Mesenteric fat pad (tissue), 1 donor: ENCODE measurements at regions not wholly inside any gene's neighbourhood (a gene's known extent, or its start where the extent isn't known, plus 50 kb on each side); places are given as distances from the start of the nearest gene placed in this dataset.
"Not testable (repeated sequence)": the region's sequence is repeated elsewhere in the genome, so short reads cannot be mapped to it uniquely, and the experiment has no call there.

Experiments used
- DNase-seq: peaks from one replicate; pipeline ENCODE4 v3.0.0-alpha.2; 2020; ENCODE audit warnings: low spot score
- donor health status: DM: yes; HTN: yes; CAD: no.

DNA sequence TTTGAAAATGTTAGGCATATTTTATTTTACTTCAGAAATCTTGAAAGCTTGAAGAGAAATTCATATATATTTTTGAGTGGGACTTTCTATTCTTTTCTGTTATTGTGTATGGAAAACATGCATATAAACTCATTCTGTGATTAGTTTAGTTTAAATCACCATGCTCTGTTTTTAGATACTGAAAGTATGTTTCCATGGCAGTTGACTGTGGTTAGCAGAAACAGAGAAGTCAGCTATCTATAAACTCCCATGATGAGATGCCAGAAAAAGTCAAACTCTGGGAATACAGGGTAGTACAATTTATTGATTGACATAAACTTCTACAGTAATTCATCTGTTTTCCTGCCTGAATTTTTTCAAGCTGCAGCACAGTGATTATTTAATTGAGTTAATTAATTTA is 905.3 kb upstream of the VRK2 start:
- no peak for DNase-seq

DNA sequence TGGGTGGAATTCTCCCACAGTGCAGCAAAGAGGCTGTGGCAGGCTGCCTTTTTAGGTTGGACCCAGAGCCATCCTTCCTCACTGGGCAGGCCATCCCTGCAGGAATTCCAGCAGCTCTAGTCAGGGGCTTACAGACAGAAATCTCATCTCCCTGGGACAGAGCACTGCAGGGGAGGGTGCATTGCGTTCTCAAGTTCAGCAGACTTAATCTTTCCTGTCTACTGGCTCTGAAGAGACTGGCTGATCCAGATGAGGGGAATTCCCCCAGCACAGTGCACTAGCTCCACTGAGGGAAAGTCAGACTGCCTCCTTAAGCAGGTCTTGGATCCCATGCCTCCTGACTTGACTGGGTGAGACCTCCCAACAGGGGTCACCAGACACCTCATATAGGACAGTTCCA is 899.7 kb upstream of the VRK2 start:
- no peak for DNase-seq

DNA sequence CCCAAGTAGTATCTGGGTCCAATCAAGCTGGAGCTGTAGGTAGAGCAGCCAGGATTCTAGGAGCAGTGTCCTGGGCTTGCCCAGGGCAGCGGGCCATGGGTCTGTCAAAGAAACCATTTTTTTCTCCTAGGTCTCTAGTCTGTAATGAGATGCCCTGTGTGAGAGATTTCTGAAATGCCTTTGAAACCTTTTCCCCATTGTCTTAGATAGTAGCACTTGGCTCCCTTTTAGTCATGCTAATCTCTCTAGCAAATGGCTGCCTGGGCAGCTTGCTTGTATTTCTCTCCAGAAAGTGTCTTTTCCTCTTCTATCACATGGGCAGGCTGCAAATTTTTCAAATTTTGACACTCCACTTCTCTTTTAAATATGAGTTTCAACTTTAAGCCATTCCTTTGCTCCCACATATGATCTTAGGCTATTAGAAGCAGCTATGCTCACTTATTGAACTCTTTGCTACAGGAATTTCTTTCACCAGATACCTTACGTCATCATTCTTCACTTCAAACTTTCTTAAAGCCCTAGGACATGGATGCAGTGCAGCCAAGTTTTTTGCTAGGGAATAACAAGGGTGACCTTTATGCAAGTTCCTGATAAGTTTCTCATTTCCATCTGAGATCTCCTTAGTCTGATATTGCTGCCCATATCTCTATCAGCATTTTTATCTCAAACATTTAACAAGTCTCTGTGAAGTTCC is 890.2 kb upstream of the VRK2 start:
- no peak for DNase-seq

DNA sequence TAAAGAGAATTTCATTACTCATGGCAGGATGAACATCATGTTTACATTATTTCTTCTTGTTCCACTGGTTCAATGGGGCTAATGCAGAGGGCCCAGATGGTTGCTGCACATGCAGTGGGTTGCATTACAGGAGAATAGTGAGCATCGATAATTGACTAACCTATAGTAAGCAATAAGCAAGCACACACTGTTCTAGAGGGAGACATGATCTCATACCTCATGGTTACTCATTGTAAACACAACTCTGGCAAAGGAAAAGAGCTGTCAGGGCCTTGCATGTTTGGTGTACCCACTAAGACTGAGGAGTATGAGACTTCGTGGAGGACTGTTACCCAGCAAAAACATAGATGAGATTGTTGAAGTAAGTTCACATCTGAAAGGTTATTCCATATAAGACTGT is 885.6 kb upstream of the VRK2 start:
- no peak for DNase-seq

DNA sequence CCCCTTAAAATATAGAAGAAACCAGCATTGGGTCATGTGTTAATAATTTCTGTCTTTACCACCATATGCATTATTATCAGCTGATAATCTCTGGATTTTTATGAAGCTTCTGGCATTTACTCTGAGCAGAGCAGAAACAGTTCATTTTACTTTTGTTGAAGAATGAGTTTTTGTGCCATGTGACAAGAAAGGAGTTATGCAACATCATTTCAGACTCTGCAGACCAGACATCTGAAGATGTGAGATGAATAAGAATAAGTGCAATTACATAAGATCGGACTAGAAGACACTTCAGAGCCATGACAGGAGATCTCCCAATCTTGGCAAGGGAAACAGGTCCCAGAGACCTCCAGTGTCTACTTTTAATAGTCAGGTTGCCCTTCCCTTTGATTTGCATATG is 869.4 kb upstream of the VRK2 start:
- DNase-seq, result no peak

DNA sequence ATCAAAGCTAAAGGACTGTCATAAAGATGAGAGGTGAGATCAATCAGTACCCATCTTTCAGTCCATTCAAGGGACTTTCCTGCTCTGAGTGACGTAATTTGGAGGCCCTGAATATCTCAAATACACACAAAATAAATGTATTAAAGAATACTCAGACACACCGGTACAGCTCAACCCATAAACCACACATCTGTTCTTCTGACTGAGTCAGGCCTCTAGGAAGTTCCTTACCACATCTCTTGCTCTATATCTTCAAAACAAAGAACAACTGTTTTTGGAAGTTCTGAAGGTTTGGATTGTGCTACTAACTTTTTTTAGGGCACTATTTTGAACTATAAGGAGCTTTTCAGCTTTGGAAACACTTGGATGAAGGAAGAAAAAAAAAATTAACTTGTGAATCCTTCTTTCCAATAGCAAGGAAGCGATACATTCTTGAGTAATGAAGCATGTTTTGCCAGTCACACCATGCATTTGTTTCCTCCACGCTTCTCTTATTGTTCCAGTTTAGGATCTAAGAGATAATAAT is 866.5 kb upstream of the VRK2 start:
- no peak for DNase-seq

DNA sequence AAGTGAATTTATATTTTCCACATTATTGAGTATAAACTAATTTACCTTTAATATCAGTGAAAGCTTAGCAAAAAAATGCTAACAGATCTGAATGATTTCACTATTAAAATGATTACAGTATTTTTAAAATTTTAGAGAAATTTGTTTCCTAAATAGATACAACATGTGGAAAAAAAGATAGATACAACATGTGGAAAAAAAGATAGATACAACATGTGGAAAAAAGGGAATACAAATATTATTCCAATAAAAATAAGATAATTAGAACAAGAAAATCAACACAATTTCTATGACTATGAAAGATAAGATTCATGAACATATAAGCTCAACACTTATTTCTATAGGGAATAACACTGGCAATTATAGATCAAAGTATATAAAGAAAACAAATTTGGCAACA is 865.9 kb upstream of the VRK2 start:
- DNase-seq, result no peak

DNA sequence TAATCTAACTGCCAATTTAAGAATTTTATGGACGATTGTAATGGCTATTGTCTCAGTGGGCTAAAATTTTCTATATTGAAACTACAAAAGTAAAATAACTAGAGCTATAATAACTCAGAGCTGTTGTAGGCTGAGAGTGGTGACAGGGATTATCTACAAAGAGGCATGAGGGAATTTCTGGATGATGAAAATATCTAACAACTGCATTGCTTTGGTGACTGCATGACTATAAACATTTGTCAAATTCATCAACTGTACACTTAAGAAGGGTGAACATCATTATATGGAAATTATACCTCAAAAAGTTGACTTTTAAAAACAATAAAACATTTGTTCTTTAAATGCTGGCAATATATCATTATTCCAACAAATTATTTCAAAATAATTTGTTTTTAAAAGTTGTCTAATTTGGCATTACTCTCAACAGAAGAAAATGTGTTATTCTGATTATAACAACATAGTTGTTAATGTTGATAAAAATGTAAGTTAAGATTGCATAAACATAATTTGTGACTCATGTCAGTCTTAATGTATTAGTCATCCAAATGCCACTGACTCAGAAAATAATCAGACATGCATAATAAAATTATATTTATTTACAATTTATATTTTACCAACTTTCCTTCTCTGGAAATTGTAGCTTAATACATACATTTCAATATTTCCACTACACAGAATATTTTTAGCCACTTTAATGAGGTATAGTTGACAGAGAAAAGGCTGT is 865.1 kb upstream of the VRK2 start:
- no peak for DNase-seq

DNA sequence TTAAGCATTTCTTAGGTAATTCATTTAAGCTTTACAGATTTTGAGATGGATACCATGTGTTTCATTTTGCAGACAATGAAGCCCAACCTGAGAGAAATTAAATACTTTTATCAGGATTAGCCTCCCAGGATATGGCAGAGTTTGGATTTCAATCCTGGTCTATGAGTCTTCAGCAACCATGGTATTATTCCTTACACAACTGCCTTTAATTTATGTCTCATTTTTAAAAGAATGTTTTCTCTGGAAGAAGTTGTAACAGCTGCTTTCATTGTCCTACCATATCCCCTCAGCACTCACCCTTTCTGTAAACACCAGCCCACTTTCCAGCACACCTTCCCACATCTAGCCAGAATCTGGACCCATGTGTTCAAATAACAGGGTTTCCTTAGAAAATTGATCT is 863.7 kb upstream of the VRK2 start:
- DNase-seq, result no peak

DNA sequence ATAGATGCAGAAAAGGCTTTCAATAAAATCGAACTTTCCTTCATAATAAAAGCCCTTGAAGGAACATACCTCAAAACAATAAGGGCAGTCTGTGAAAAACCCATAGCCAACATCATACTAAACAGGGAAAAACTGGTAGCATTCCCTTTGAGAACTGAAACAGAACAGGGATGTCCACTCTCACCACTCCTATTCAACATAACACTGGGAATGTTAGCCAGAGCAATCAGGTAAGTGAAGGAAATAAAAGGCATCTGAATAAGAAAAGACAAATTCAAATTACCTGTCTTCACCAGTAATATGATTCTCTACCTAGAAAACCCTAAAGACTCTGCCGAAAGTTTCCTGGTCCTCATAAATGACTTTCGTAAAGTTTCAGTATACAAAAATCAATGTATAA is 861.0 kb upstream of the VRK2 start:
- no peak for DNase-seq

DNA sequence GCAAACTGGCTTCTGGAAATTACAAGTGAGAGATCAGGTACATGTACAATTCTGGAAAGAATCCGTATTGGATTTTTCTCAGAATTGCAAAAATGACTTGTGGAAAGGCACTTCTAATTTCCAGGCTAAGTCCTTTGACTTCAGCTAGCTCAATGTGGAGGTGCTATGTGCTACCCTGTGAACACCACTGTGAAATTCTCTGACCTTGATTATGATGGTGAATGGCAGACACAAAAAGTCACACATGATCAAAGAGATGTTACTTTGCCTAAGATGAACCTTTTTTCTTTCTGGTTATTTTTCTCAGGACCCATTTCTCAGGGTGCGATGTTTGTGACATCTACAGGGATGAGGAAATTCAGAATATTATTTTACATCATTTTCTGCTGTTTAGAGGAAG is 856.6 kb upstream of the VRK2 start:
- no peak for DNase-seq

DNA sequence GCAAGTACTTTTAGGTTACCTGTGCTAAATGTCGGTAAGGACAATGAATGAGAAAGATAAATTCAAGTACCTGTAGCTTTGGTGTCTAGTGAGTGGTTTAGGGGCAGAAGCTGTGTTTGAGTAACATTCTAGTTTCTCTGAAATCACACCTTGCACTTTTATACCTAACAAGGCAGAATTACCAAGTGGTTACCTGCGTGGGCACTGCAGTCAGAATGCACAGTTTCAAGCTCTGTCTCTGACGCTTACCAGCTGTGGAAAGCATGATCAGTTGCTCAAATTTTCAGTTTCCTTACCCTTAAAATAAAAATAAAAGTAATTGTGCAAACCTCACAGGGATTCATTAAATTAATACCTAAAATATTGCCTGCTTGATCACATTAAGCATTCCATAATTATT is 846.9 kb upstream of the VRK2 start:
- DNase-seq, result no peak

DNA sequence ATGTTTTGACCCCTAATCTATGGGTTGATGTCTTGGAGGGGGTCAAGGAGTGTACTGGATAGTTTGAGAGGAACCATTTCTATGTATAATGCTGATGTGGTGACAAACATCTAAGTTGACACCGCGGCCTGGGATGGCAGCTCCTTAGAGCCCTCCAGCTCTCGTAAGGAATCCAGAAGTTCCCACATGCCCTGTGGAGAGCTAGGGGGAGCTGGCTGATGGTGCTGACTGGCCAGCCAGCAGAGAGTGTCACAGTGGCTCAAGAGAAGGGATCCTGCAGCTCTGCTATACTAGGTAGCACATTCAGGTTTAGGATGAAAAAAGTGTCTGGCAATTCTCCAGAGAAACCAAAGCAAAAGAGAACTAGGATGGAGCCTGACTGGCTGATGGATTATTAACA is 842.2 kb upstream of the VRK2 start:
- no peak for DNase-seq

DNA sequence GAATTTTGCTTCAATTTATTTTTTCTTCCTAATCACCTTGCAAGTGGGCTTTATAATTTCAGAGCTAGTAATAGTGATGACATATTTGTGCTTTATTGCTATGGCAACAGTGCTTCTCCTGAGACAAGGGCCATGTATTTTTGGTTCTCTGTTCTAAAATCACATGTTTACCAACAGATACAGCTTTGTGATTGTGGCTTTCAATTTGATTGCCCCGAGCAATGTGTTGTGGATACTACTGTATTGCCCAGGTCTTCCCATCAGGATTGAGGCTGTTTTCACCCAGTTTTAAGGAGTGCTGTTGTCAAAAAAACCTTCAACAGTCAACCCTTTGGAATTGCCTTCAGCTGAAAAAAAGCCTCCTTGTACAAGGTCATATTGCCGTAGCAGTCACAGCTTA is 841.4 kb upstream of the VRK2 start:
- no peak for DNase-seq

DNA sequence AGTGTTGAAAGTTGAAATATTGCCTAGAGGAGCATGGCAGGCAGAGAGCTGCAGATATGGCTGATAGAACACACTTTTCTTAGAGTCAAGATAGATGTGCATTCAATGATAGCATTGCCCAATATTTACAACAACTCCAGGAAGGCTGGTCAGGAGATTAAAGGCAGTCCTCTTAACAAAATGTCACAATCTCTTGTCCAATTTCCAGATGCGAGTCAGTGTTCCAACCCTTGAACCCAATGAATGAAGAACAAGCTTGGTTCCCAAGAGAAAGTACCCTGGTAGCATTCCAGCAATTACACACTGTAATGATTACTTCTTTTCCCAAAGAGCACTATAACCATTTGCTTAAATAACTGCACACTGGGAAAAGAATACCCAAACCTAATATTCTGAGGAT is 839.4 kb upstream of the VRK2 start:
- no peak for DNase-seq

DNA sequence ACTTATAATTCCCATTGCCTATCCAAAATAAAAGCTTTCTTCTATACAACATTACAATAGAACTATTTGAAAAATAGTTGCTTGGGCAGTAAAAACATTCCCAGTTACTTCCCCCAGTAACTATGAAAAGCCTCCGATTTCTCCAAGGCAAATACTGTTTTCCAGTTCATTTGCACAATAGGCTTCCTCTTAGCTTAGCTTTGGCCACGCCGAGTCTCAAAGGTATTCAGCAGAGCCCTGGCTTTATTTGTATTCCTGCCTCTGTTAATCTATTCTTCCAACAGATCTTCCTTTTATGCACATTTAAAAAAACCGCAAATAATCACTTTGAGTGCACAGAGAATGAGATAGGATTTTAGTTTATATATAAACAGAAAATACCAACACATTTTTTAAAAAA is 836.8 kb upstream of the VRK2 start:
- no peak for DNase-seq

DNA sequence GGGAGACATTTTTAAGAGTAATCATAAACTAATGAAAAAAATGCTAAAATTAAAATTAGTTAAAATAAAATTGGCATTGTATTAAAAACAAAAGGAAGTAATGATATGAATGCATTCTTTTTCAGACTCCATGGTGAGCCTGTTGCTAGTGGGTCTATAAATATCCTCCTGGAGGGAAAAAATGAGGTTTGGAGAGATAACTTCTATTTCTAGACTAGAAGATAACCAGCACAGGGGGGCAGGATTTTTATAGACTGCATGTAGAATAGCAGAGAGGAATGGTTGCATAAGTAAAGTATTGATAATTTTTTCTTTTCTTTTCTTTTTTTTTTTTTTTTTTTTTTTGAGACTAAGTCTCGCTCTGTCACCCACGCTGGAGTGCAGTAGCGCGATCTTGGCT is 835.8 kb upstream of the VRK2 start:
- DNase-seq, result no peak

DNA sequence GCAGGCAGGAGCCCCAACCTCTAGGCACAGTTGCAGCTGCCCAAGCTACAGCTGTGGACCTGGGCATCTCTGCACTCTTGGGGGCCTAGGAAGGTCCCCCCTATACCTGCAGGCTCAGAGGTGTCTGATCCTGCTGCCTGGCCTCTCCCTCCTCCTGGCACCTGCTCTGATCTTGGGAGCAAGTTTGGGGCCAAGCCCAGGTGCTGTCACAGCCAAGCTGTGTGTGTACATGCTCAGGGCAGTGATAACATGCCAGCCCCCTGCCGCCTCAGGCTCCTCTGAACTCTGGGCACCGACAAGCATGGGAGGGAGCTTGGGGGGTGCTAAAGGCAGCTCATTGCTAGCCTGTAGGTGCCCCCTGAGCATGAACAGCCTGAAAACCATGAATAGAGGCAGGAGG is 829.6 kb upstream of the VRK2 start:
- DNase-seq, result no peak

DNA sequence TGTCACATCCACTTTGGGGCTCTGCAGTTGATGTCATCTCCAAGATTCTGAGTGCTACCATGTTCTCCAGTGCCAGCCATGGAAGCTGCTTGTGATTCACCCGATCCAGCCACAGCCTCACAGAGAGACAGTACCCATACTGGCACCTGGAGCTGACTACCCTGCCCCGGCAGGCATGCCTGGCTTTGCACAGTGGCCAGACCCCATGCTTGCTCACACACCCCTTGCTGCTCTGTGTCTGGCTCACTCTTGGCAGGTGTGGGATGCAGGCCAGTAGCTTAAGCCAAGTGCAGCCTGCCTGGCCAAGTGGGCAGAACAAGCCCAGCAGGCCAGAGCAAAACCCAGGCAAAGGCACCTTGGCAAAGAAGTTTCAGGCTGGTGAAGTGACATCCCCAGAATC is 828.4 kb upstream of the VRK2 start:
- no peak for DNase-seq

DNA sequence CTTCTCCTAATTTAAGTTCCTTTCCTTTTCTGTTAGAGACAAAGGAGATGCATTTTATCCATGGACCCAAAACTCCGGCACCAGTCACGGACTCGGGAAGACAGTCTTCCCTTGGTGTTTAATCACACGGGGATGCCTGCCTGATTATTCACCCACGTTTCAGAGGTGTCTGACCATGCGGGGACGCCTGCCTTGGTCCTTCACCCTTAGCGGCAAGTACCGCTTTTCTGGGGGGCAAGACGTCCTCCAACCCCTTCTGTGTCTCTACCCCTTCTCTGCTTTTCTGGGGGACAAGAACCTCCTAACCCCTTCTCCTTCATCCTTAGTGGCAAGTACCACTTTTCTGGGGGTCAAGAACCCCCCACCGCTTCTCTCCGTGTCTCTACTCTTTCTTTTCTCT is 816.9 kb upstream of the VRK2 start:
- DNase-seq, result not testable (repeated sequence)

DNA sequence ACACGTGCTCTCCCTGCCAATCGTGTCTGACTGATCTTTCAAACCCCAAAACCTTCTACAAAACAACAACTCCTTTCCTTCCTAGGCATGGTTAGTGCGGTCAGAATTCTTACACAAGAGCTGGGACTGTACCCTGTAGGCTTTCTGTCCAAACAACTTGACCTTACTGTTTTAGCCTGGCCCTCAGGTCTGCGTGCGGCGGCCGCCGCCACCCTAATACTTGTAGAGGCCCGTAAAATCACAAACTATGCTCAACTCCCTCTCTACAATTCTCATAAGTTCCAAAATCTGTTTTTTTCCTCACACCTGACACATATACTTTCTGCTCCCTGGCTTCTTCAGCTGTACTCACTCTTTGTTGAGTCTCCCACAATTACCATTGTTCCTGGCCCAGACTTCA is 814.3 kb upstream of the VRK2 start:
- DNase-seq, result not testable (repeated sequence)

DNA sequence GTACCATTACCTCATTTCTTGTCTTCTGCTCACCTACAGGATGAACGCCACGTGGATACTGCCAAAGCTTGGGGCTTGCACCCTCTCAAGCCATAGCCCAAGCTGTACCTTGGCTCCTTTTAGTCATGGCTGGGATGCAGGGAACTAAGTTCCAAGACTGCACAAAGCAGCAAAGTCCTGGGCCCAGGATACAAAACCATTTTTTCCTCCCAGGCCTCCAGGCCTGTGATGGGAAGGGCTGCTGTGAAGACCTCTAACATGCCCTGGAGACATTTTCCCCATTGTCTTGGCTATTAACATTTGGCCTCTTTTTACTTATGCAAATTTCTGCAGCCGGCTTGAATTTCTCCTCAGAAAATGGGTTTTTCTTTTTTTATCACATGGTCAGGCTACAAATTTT is 795.1 kb upstream of the VRK2 start:
- not testable (repeated sequence) for DNase-seq

DNA sequence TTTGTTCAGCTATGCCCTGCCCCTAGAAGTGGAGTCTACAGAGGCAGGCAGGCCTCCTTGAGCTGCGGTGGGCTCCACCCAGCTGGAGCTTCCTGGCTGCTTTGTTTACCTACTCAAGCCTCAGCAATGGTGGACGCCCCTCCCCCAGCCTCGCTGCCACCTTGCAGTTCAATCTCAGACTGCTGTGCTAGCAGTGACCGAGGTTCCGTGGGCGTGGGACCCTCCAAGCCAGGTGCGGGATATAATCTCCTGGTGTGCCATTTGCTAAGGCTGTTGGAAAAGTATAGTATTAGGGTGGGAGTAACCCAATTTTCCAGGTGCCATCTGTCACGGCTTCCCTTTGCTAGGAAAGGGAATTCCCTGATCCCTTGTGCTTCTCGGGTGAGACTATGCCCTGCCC is 770.2 kb upstream of the VRK2 start:
- peak; percentile 69 for DNase-seq
